ENCODE measurements at regions not wholly inside any gene's neighbourhood (a gene's known extent, or its start where the extent isn't known, plus 50 kb on each side); places are given as distances from the start of the nearest gene placed in this dataset.

DNA sequence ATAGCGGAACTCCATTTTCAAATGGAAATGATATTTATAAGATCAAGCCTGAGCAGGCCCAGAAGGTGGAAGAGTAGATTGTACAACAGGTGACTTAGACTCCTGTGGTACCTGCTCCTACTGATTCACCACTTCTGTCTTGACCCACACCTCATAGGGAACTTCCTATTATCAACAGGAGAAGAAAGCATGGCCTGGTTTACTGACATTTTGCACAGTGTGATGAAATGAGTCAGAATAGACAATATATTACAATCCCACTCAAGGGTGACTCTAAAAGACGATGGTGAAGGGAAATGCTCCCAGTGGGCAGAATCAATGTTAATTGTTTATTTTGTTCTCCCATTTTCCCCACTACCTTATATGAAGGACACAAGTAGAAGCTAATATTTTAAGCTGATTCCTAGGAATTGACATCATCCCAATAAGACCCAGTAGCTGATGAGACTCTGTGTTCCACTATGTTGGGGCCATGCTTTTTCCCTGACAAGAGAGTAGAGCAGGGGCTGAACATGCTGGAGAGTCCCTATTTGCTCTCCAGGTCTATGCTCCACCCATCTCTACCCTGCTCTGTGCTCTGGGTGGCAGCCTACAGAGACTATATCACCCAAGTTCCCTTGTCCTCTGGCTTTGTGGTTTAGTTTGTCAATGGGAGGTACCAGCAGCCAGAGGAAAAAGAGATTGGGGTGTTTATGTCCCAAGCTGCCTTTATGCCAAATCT, 163.4 kb upstream of the FSTL4 start:
- Histone ChIP-seq H3K9me3 (ENCODE audit: low read depth, low read length, poor library complexity, severe bottlenecking) (no peaks in the 10 kb centered on the region), H3K36me3 (ENCODE audit: insufficient read depth, low read length, poor library complexity, severe bottlenecking) (no peaks in the 10 kb centered on the region), H3K4me1 (ENCODE audit: insufficient read depth, low read length, poor library complexity, severe bottlenecking) (no peaks in the 10 kb centered on the region), H3K4me3 (ENCODE audit: low read depth, low read length, poor library complexity, severe bottlenecking) (no peak overlapping the region), H3K27me3 (replicated peaks; ENCODE audit: insufficient read depth, low read depth, low read length, poor library complexity) (no peaks in the 10 kb centered on the region), H3K27ac (ENCODE audit: low read depth, low read length, poor library complexity, severe bottlenecking) (no peak overlapping the region)
- POLR2A ChIA-PET (ENCODE audit: low non-redundant PET): no interaction called here
- intact Hi-C loops (cut with micrococcal nuclease; ENCODE audit: unreplicated experiment): no loop called here
- BruUV-seq (replicated peaks): no TSS peak
- CTCF ChIA-PET: no interaction called here
- TF ChIP-seq EZH2 (IDR thresholded peaks at IDR 0.05; ENCODE audit: borderline replicate concordance, low read depth, low read length, poor library complexity, severe bottlenecking): no peak
- TF ChIP-seq, protein P1, sequence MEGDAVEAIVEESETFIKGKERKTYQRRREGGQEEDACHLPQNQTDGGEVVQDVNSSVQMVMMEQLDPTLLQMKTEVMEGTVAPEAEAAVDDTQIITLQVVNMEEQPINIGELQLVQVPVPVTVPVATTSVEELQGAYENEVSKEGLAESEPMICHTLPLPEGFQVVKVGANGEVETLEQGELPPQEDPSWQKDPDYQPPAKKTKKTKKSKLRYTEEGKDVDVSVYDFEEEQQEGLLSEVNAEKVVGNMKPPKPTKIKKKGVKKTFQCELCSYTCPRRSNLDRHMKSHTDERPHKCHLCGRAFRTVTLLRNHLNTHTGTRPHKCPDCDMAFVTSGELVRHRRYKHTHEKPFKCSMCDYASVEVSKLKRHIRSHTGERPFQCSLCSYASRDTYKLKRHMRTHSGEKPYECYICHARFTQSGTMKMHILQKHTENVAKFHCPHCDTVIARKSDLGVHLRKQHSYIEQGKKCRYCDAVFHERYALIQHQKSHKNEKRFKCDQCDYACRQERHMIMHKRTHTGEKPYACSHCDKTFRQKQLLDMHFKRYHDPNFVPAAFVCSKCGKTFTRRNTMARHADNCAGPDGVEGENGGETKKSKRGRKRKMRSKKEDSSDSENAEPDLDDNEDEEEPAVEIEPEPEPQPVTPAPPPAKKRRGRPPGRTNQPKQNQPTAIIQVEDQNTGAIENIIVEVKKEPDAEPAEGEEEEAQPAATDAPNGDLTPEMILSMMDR (conservative IDR thresholded peaks at IDR 0.05; ENCODE audit: low read depth, low read length): no peak
- DNase-seq (ENCODE audit: low spot score): no peak

DNA sequence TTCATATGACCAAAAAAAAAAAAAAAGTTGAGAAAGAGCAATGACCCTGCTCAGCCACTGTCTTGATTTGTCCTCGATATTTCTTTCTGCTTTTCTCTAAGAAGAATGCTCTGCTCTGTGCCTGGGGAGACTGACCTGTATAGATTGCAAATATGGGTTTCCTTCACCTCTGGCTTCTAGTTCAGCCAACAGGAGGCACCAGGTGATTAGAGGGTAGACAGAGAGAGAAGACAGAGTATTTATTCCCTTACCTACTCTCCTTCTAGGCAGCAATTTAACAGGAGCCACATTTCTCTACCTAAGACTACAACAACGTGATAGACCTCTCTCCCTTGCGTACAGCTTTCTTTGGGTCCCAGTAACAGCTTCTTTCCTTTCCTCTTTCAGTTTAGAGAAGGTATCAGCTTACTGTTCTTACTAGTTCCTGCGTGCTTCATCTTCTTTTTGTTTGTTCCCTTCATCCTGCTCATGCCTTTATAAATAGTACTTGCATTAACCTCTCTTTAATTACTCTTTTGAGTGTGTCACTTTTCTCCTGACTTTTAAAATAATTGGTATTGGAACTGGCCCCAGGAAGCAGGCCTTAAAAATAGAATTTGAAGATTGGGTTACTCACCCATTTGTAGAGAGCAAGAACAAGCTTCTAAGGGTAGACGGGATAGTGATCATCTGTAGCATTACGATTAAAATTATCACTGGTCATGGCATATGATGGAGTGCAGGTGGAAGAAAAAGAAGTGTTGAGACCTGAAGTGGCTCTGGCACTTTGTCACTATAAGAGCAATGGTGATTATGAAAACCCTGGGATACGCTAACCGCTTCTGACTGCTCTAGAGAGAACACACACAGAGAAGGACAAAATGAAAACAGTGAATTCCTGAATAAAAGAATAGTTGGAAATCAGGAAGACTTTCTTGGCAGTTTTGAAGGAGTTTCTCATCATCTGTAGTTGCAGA, 161.2 kb upstream of the FSTL4 start:
- no peak for DNase-seq (ENCODE audit: low spot score)
- ChIA-PET CTCF (no interaction called here), POLR2A (ENCODE audit: low non-redundant PET) (no interaction called here)
- H3K4me3 ChIP-seq (ENCODE audit: low read depth, low read length, poor library complexity, severe bottlenecking): no peak overlapping the region
- TF ChIP-seq, protein P1 (conservative IDR thresholded peaks at IDR 0.05; ENCODE audit: low read depth, low read length): no peak
- TF ChIP-seq EZH2 (IDR thresholded peaks at IDR 0.05; ENCODE audit: borderline replicate concordance, low read depth, low read length, poor library complexity, severe bottlenecking): no peak
- no peaks in the 10 kb centered on the region for H3K9me3 ChIP-seq (ENCODE audit: low read depth, low read length, poor library complexity, severe bottlenecking)
- no peaks in the 10 kb centered on the region for H3K36me3 ChIP-seq (ENCODE audit: insufficient read depth, low read length, poor library complexity, severe bottlenecking)
- no peak overlapping the region for H3K27ac ChIP-seq (ENCODE audit: low read depth, low read length, poor library complexity, severe bottlenecking)
- H3K4me1 ChIP-seq (ENCODE audit: insufficient read depth, low read length, poor library complexity, severe bottlenecking): no peaks in the 10 kb centered on the region
- no TSS peak for BruUV-seq (replicated peaks)
- intact Hi-C loops (cut with micrococcal nuclease; ENCODE audit: unreplicated experiment): no loop called here
- H3K27me3 ChIP-seq (replicated peaks; ENCODE audit: insufficient read depth, low read depth, low read length, poor library complexity): peaks cover 4% of the 10 kb centered on the region

DNA sequence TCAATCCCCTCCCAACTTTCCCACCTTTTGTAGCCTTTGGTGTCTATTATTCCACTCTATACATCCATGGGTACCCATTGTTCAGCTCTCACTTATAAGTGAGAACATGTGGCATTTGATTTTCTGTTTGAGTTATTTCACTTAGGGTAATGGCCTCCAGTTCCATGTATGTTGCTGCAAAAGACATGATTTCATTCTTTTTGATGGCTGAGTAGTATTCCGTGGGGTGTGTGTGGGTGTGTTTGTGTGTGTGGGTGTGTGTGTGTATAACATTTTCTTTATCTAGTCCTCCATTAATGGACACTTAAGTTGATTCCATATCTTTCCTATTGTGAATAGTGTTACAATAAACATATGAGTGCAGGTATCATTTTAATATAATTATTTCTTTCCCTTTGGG, 157.5 kb upstream of the FSTL4 start:
- DNase-seq (ENCODE audit: low spot score): no peak
- no peak for TF ChIP-seq EZH2 (IDR thresholded peaks at IDR 0.05; ENCODE audit: borderline replicate concordance, low read depth, low read length, poor library complexity, severe bottlenecking)
- TF ChIP-seq, protein P1 (conservative IDR thresholded peaks at IDR 0.05; ENCODE audit: low read depth, low read length): no peak
- no peaks in the 10 kb centered on the region for H3K36me3 ChIP-seq (ENCODE audit: insufficient read depth, low read length, poor library complexity, severe bottlenecking)
- ChIA-PET CTCF (no interaction called here), POLR2A (ENCODE audit: low non-redundant PET) (no interaction called here)
- intact Hi-C loops (cut with micrococcal nuclease; ENCODE audit: unreplicated experiment): no loop called here
- no peak overlapping the region for H3K27ac ChIP-seq (ENCODE audit: low read depth, low read length, poor library complexity, severe bottlenecking)
- no TSS peak for BruUV-seq (replicated peaks)
- no peaks in the 10 kb centered on the region for H3K4me1 ChIP-seq (ENCODE audit: insufficient read depth, low read length, poor library complexity, severe bottlenecking)
- H3K9me3 ChIP-seq (ENCODE audit: low read depth, low read length, poor library complexity, severe bottlenecking): no peaks in the 10 kb centered on the region
- no peak overlapping the region for H3K4me3 ChIP-seq (ENCODE audit: low read depth, low read length, poor library complexity, severe bottlenecking)
- H3K27me3 ChIP-seq (replicated peaks; ENCODE audit: insufficient read depth, low read depth, low read length, poor library complexity): peaks cover 4% of the 10 kb centered on the region
